ENCODE measurements at regions not wholly inside any gene's neighbourhood (a gene's known extent, or its start where the extent isn't known, plus 50 kb on each side); places are given as distances from the start of the nearest gene placed in this dataset.

- TF ChIP-seq, protein P1, sequence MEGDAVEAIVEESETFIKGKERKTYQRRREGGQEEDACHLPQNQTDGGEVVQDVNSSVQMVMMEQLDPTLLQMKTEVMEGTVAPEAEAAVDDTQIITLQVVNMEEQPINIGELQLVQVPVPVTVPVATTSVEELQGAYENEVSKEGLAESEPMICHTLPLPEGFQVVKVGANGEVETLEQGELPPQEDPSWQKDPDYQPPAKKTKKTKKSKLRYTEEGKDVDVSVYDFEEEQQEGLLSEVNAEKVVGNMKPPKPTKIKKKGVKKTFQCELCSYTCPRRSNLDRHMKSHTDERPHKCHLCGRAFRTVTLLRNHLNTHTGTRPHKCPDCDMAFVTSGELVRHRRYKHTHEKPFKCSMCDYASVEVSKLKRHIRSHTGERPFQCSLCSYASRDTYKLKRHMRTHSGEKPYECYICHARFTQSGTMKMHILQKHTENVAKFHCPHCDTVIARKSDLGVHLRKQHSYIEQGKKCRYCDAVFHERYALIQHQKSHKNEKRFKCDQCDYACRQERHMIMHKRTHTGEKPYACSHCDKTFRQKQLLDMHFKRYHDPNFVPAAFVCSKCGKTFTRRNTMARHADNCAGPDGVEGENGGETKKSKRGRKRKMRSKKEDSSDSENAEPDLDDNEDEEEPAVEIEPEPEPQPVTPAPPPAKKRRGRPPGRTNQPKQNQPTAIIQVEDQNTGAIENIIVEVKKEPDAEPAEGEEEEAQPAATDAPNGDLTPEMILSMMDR (IDR thresholded peaks at IDR 0.05; ENCODE audit: unreplicated experiment): no peak
- peaks cover 4% of the 10 kb centered on the region for H3K27me3 Mint-ChIP-seq (ENCODE audit: unreplicated experiment)
- no peaks in the 10 kb centered on the region for H3K4me1 Mint-ChIP-seq (ENCODE audit: unreplicated experiment)
- H3K27ac Mint-ChIP-seq (ENCODE audit: unreplicated experiment): no peak overlapping the region
- DNase-seq (ENCODE audit: low spot score): no peak
- no peaks in the 10 kb centered on the region for H3K36me3 Mint-ChIP-seq (ENCODE audit: low read depth, unreplicated experiment)
- H3K9me3 Mint-ChIP-seq (ENCODE audit: unreplicated experiment): no peaks in the 10 kb centered on the region
- H3K4me3 Mint-ChIP-seq (ENCODE audit: unreplicated experiment): no peak overlapping the region
Measured at GRCh38 chr14:94998110-94998509, 159.2 kb downstream of the DICER1 start.

- H3K4me3 Mint-ChIP-seq (ENCODE audit: unreplicated experiment): no peak overlapping the region
- no peaks in the 10 kb centered on the region for H3K4me1 Mint-ChIP-seq (ENCODE audit: unreplicated experiment)
- no peak for DNase-seq (ENCODE audit: low spot score)
- H3K27ac Mint-ChIP-seq (ENCODE audit: unreplicated experiment): no peak overlapping the region
- no peaks in the 10 kb centered on the region for H3K9me3 Mint-ChIP-seq (ENCODE audit: unreplicated experiment)
- H3K36me3 Mint-ChIP-seq (ENCODE audit: low read depth, unreplicated experiment): no peaks in the 10 kb centered on the region
- TF ChIP-seq, protein P1 (IDR thresholded peaks at IDR 0.05; ENCODE audit: unreplicated experiment): no peak
- peaks cover 4% of the 10 kb centered on the region for H3K27me3 Mint-ChIP-seq (ENCODE audit: unreplicated experiment)
Measured at GRCh38 chr14:94995551-94995950, 161.8 kb downstream of the DICER1 start.

DNA sequence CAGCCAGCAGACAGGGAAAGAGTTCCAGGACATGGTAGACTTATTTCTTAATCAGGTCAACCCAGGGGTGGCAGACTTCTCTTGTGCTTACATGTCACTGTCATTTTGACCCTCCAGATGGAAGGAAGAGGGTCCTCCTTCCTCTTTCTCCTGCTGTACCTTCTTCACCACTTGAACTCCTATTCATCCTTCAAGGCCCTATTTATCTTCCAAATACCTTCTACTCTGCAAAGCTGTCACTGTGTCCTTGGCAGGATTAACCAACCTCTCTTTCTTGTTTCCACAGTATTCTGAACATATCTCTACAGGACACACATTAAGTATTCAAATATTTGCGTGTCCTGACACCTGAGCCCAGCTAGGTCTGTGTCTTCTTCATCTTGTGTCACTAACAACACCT is 163.1 kb downstream of the DICER1 start:
- Mint-ChIP-seq H3K4me3 (ENCODE audit: unreplicated experiment) (no peak overlapping the region), H3K36me3 (ENCODE audit: low read depth, unreplicated experiment) (no peaks in the 10 kb centered on the region), H3K4me1 (ENCODE audit: unreplicated experiment) (no peaks in the 10 kb centered on the region), H3K27ac (ENCODE audit: unreplicated experiment) (no peak overlapping the region), H3K9me3 (ENCODE audit: unreplicated experiment) (no peaks in the 10 kb centered on the region), H3K27me3 (ENCODE audit: unreplicated experiment) (peaks cover 2% of the 10 kb centered on the region)
- TF ChIP-seq, protein P1 (IDR thresholded peaks at IDR 0.05; ENCODE audit: unreplicated experiment): no peak
- DNase-seq (ENCODE audit: low spot score): no peak

- H3K4me3 Mint-ChIP-seq (ENCODE audit: unreplicated experiment): no peak overlapping the region
- DNase-seq (ENCODE audit: low spot score): no peak
- H3K4me1 Mint-ChIP-seq (ENCODE audit: unreplicated experiment): no peaks in the 10 kb centered on the region
- no peaks in the 10 kb centered on the region for H3K36me3 Mint-ChIP-seq (ENCODE audit: low read depth, unreplicated experiment)
- no peak overlapping the region for H3K27ac Mint-ChIP-seq (ENCODE audit: unreplicated experiment)
- TF ChIP-seq, protein P1 (IDR thresholded peaks at IDR 0.05; ENCODE audit: unreplicated experiment): no peak
- no peaks in the 10 kb centered on the region for H3K9me3 Mint-ChIP-seq (ENCODE audit: unreplicated experiment)
- H3K27me3 Mint-ChIP-seq (ENCODE audit: unreplicated experiment): no peaks in the 10 kb centered on the region
Measured at GRCh38 chr14:94992046-94992445, 165.3 kb downstream of the DICER1 start.

- Mint-ChIP-seq H3K9me3 (ENCODE audit: unreplicated experiment) (no peaks in the 10 kb centered on the region), H3K36me3 (ENCODE audit: low read depth, unreplicated experiment) (no peaks in the 10 kb centered on the region), H3K27me3 (ENCODE audit: unreplicated experiment) (no peaks in the 10 kb centered on the region), H3K27ac (ENCODE audit: unreplicated experiment) (no peak overlapping the region), H3K4me1 (ENCODE audit: unreplicated experiment) (peaks cover 4% of the 10 kb centered on the region), H3K4me3 (ENCODE audit: unreplicated experiment) (no peak overlapping the region)
- DNase-seq (ENCODE audit: low spot score): no peak
- TF ChIP-seq, protein P1 (IDR thresholded peaks at IDR 0.05; ENCODE audit: unreplicated experiment): no peak
Measured at GRCh38 chr14:94989946-94990345, 167.4 kb downstream of the DICER1 start.
